ENCODE measurements at regions not wholly inside any gene's neighbourhood (a gene's known extent, or its start where the extent isn't known, plus 50 kb on each side); places are given as distances from the start of the nearest gene placed in this dataset.

DNA sequence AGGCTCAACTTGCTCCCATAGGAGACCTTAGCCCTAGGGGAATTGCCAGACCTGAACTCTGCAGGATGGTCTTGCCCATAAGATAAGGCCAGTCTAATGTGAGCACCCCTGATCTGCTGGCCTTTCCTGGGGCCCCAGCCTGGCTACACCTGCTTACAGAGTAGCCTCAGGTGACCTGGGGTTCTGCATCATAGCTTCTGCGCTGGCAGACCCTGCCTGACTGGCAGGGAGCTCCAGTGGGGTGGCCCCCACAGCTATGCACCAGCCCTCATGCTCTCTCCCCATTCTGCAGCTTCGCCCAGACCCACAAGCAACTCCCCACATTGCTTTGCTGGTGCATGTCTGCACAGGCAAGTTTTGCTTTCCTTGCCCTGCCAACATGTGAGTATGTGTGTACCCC lies 371.3 kb upstream of the CLEC14A start:
- H3K27me3 ChIP-seq (ENCODE audit: insufficient read depth, low read length), result no peaks in the 10 kb centered on the region
- ATAC-seq, result no peak
- no TSS peak for BruUV-seq (replicated peaks)
- RAD21 ChIA-PET (ENCODE audit: low non-redundant PET in 1 of 2, low total read pairs in 2 of 2, uncharacterized antibody in 2 of 2, unreplicated experiment in 2 of 2), result no interaction called here
- TF ChIP-seq ZNF274 (IDR thresholded peaks at IDR 0.05; ENCODE audit: low read depth, low read length) (no peak), ZFX (IDR thresholded peaks at IDR 0.05) (no peak), EGR1 (IDR thresholded peaks at IDR 0.05; ENCODE audit: low read depth) (no peak), TCF7L2 (IDR thresholded peaks at IDR 0.05; ENCODE audit: borderline replicate concordance, extremely low read depth, insufficient read depth, insufficient read length) (no peak), CBX3 (IDR thresholded peaks at IDR 0.05; ENCODE audit: low read depth) (no peak), CEBPB (IDR thresholded peaks at IDR 0.05; ENCODE audit: low read depth) (no peak), YY1 (IDR thresholded peaks at IDR 0.05; ENCODE audit: extremely low read depth, insufficient replicate concordance, low read depth, low read length) (no peak), JUND (IDR thresholded peaks at IDR 0.05) (no peak), EZH2 (IDR thresholded peaks at IDR 0.05) (no peak), ZBTB33 (IDR thresholded peaks at IDR 0.05; ENCODE audit: extremely low read depth, insufficient replicate concordance, low read length) (no peak), POLR2A (IDR thresholded peaks at IDR 0.05; ENCODE audit: borderline replicate concordance, extremely low read depth, insufficient read depth, insufficient read length) (no peak), RAD21 (IDR thresholded peaks at IDR 0.05; ENCODE audit: low read depth) (no peak), SIN3A (IDR thresholded peaks at IDR 0.05; ENCODE audit: low read depth) (no peak), FOSL1 (IDR thresholded peaks at IDR 0.05; ENCODE audit: low read depth) (no peak)
- TF ChIP-seq, protein P1, sequence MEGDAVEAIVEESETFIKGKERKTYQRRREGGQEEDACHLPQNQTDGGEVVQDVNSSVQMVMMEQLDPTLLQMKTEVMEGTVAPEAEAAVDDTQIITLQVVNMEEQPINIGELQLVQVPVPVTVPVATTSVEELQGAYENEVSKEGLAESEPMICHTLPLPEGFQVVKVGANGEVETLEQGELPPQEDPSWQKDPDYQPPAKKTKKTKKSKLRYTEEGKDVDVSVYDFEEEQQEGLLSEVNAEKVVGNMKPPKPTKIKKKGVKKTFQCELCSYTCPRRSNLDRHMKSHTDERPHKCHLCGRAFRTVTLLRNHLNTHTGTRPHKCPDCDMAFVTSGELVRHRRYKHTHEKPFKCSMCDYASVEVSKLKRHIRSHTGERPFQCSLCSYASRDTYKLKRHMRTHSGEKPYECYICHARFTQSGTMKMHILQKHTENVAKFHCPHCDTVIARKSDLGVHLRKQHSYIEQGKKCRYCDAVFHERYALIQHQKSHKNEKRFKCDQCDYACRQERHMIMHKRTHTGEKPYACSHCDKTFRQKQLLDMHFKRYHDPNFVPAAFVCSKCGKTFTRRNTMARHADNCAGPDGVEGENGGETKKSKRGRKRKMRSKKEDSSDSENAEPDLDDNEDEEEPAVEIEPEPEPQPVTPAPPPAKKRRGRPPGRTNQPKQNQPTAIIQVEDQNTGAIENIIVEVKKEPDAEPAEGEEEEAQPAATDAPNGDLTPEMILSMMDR (IDR thresholded peaks at IDR 0.05 in 2 of 3, conservative IDR thresholded peaks at IDR 0.05 in 1 of 3; ENCODE audit: borderline replicate concordance in 1 of 3, insufficient read depth in 1 of 3, low read depth in 2 of 3, low read length in 2 of 3), result no peak
- TF ChIP-seq, protein P2, sequence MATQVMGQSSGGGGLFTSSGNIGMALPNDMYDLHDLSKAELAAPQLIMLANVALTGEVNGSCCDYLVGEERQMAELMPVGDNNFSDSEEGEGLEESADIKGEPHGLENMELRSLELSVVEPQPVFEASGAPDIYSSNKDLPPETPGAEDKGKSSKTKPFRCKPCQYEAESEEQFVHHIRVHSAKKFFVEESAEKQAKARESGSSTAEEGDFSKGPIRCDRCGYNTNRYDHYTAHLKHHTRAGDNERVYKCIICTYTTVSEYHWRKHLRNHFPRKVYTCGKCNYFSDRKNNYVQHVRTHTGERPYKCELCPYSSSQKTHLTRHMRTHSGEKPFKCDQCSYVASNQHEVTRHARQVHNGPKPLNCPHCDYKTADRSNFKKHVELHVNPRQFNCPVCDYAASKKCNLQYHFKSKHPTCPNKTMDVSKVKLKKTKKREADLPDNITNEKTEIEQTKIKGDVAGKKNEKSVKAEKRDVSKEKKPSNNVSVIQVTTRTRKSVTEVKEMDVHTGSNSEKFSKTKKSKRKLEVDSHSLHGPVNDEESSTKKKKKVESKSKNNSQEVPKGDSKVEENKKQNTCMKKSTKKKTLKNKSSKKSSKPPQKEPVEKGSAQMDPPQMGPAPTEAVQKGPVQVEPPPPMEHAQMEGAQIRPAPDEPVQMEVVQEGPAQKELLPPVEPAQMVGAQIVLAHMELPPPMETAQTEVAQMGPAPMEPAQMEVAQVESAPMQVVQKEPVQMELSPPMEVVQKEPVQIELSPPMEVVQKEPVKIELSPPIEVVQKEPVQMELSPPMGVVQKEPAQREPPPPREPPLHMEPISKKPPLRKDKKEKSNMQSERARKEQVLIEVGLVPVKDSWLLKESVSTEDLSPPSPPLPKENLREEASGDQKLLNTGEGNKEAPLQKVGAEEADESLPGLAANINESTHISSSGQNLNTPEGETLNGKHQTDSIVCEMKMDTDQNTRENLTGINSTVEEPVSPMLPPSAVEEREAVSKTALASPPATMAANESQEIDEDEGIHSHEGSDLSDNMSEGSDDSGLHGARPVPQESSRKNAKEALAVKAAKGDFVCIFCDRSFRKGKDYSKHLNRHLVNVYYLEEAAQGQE (IDR thresholded peaks at IDR 0.05; ENCODE audit: low read depth), result no peak
- TF ChIP-seq, protein P3, sequence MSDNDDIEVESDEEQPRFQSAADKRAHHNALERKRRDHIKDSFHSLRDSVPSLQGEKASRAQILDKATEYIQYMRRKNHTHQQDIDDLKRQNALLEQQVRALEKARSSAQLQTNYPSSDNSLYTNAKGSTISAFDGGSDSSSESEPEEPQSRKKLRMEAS (IDR thresholded peaks at IDR 0.05), result no peak
- TF ChIP-seq, protein P4, sequence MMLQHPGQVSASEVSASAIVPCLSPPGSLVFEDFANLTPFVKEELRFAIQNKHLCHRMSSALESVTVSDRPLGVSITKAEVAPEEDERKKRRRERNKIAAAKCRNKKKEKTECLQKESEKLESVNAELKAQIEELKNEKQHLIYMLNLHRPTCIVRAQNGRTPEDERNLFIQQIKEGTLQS (IDR thresholded peaks at IDR 0.05), result no peak
- H4K20me1 ChIP-seq (ENCODE audit: insufficient read depth), result no peaks in the 10 kb centered on the region
- DNase-seq (ENCODE audit: low read depth, low spot score), result no peak
- no peaks in the 10 kb centered on the region for H3K36me3 ChIP-seq (ENCODE audit: control insufficient read depth in 1 of 2, insufficient read depth in 2 of 2, low read length in 2 of 2)
- POLR2A ChIA-PET, result no interaction called here
- no peaks in the 10 kb centered on the region for H3K79me2 ChIP-seq (ENCODE audit: insufficient read depth, low read length)
- H3K4me1 ChIP-seq (ENCODE audit: control insufficient read depth in 1 of 2, insufficient read depth in 2 of 2, low read length in 2 of 2), result no peaks in the 10 kb centered on the region
- no peak overlapping the region for H3K27ac ChIP-seq (ENCODE audit: low read depth, low read length)
- no peak overlapping the region for H3K9ac ChIP-seq (ENCODE audit: low read length)
- no peaks in the 10 kb centered on the region for H3K9me3 ChIP-seq (ENCODE audit: control insufficient read depth in 1 of 2, insufficient read depth in 1 of 2, low read depth in 1 of 2, low read length in 2 of 2)
- no peaks in the 10 kb centered on the region for H3K9me2 ChIP-seq (ENCODE audit: insufficient read depth)
- CTCF ChIA-PET, result no interaction called here
- no peak overlapping the region for H3K4me3 ChIP-seq (replicated peaks in 1 of 2; ENCODE audit: low read depth in 1 of 2, low read length in 2 of 2)
- no peak overlapping the region for H2AFZ ChIP-seq (ENCODE audit: low read depth, low read length, poor library complexity, severe bottlenecking)
- intact Hi-C loops (cut with micrococcal nuclease), result no loop called here
- H3K4me2 ChIP-seq (ENCODE audit: low read length), result no peak overlapping the region

Measured in HCT116 (cell line).